MM.1S (cell line): ENCODE measurements at regions not wholly inside any gene's neighbourhood (a gene's known extent, or its start where the extent isn't known, plus 50 kb on each side); places are given as distances from the start of the nearest gene placed in this dataset.
"Not testable (repeated sequence)": the region's sequence is repeated elsewhere in the genome, so short reads cannot be mapped to it uniquely, and the experiment has no call there.

Source experiments
- DNase-seq: peaks from one replicate; pipeline ENCODE4 v3.0.0-alpha.2; 2015
- H2AFZ ChIP-seq: fragments of 300-600 bp; sonication (generic); 2 replicates; pipeline ENCODE4 v1.6.0; 2016; ENCODE audit warnings: antibody characterized with exemption, low read length
- H3F3A ChIP-seq: fragments of 300-600 bp; sonication (generic); 2 replicates; pipeline ENCODE4 v1.6.1; 2016; ENCODE audit warnings: mild to moderate bottlenecking, antibody characterized with exemption, low read length, moderate library complexity, mixed read lengths; ENCODE audit not compliant: insufficient read depth
- H3K27ac ChIP-seq: fragments of 300-600 bp; sonication (generic); 2 replicates; pipeline ENCODE4 v1.5.1; 2016; ENCODE audit warnings: mild to moderate bottlenecking, low read length
- H3K27me3 ChIP-seq: fragments of 300-600 bp; sonication (generic); replicated peaks from 2 replicates; pipeline ENCODE4 v1.6.0; 2016; ENCODE audit warnings: low read length; ENCODE audit not compliant: insufficient read depth
- H3K36me3 ChIP-seq: fragments of 300-600 bp; sonication (generic); replicated peaks from 2 replicates; pipeline ENCODE4 v1.6.1; 2016; ENCODE audit warnings: mild to moderate bottlenecking, low read length, mixed read lengths; ENCODE audit not compliant: insufficient read depth
- H3K4me1 ChIP-seq: fragments of 300-600 bp; sonication (generic); 2 replicates; pipeline ENCODE4 v1.6.1; 2016; ENCODE audit warnings: low read length, mixed read lengths
- H3K4me2 ChIP-seq: fragments of 300-600 bp; sonication (generic); 2 replicates; pipeline ENCODE4 v1.6.0; 2016; ENCODE audit warnings: low read depth, low read length
- H3K4me3 ChIP-seq: fragments of 300-600 bp; sonication (generic); 2 replicates; pipeline ENCODE4 v1.5.1; 2016; ENCODE audit warnings: low read length, mixed read lengths
- H3K79me2 ChIP-seq: fragments of 300-600 bp; sonication (generic); 2 replicates; pipeline ENCODE4 v1.6.1; 2016; ENCODE audit warnings: mixed run types, low read length, mixed read lengths
- H3K9ac ChIP-seq: fragments of 300-600 bp; sonication (generic); 2 replicates; pipeline ENCODE4 v1.6.1; 2016; ENCODE audit warnings: low read length, mixed read lengths
- H3K9me2 ChIP-seq: fragments of 300-600 bp; sonication (generic); replicated peaks from 2 replicates; pipeline ENCODE4 v1.6.1; 2016; ENCODE audit warnings: mild to moderate bottlenecking, low read length, mixed read lengths; ENCODE audit not compliant: insufficient read depth
- H3K9me3 ChIP-seq: fragments of 300-600 bp; sonication (generic); replicated peaks from 2 replicates; pipeline ENCODE4 v1.6.1; 2016; ENCODE audit warnings: mild to moderate bottlenecking, low read length, mixed read lengths; ENCODE audit not compliant: insufficient read depth
- H4K20me1 ChIP-seq: fragments of 300-600 bp; sonication (generic); 2 replicates; pipeline ENCODE4 v1.6.1; 2016; ENCODE audit warnings: mild to moderate bottlenecking, low read length, moderate library complexity, mixed read lengths; ENCODE audit not compliant: insufficient read depth
- CTCF ChIP-seq: fragments of 300-600 bp; sonication (generic); IDR thresholded peaks from 2 replicates; pipeline ENCODE4 v1.5.1; 2016; ENCODE audit warnings: antibody characterized with exemption, low read length, mixed read lengths
- EZH2 ChIP-seq: fragments of 300-600 bp; sonication (generic); optimal IDR thresholded peaks from 2 replicates; pipeline ENCODE3; 2017; ENCODE audit warnings: low read depth, mild to moderate bottlenecking, antibody characterized with exemption, low read length, mixed read lengths
- EZH2phosphoT487 ChIP-seq: fragments of 300-600 bp; sonication (generic); IDR thresholded peaks from 2 replicates; pipeline ENCODE4 v1.6.1; 2018; ENCODE audit warnings: antibody characterized with exemption, low read length

GRCh38 chr11:67780056-67780455 lies 105.6 kb upstream of the ALDH3B2 start:
- Histone ChIP-seq H3K9ac (no peak overlapping the region), H3K4me3 (no peak overlapping the region), H3F3A (no peaks in the 10 kb centered on the region), H3K27ac (no peak overlapping the region), H3K9me3 (no peaks in the 10 kb centered on the region), H3K9me2 (no peaks in the 10 kb centered on the region), H2AFZ (no peak overlapping the region), H3K79me2 (no peaks in the 10 kb centered on the region), H3K36me3 (no peaks in the 10 kb centered on the region), H3K27me3 (no peaks in the 10 kb centered on the region), H4K20me1 (no peaks in the 10 kb centered on the region), H3K4me1 (no peaks in the 10 kb centered on the region), H3K4me2 (no peak overlapping the region)
- TF ChIP-seq EZH2 (no peak), EZH2phosphoT487 (no peak), CTCF (no peak)
- DNase-seq: no peak

DNA sequence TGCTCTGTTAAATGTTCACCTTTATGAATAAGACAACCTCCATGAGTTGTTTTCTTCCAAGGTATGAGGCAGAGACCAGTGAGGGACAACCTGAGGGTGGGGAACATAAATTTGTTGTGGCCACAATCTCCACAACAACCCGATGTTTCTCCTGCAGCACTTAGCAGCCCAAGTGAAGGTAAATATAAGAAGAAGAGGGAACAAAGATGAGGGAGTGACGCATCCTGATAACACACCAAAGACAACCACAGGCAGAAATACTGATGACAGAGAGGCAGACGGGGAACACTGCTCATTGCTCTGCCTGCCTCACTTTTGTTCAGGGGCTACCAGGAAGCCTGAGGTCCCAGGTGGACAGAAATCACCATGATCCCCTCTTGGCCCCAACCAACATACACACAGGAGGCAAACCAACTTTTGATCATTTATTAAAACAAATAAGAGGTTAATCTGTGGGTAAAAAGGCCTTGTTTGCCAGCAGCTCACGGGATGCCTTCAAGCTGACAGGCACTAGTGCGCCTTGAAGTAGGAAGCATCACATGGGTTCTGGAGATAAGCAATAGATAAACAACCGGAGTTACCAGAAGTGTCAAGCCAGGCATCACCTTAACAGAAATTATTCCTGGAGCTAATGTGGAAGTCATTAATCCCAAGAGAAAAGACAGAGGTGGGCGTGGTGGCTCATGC lies 104.9 kb upstream of the ALDH3B2 start:
- not testable (repeated sequence) for H2AFZ ChIP-seq, H3K4me2 ChIP-seq, H3K79me2 ChIP-seq, H3K4me1 ChIP-seq, H3K9me3 ChIP-seq, H3K9me2 ChIP-seq, H3K4me3 ChIP-seq, H3K27ac ChIP-seq, H3K27me3 ChIP-seq, DNase-seq, H3K36me3 ChIP-seq, H3K9ac ChIP-seq, H3F3A ChIP-seq, H4K20me1 ChIP-seq

GRCh38 chr11:67776852-67777520 lies 102.6 kb upstream of the ALDH3B2 start:
- no peaks in the 10 kb centered on the region for H3K4me1 ChIP-seq
- DNase-seq: no peak
- no peaks in the 10 kb centered on the region for H3K9me2 ChIP-seq
- no peak overlapping the region for H3K4me3 ChIP-seq
- no peaks in the 10 kb centered on the region for H3K27me3 ChIP-seq
- no peaks in the 10 kb centered on the region for H4K20me1 ChIP-seq
- no peak overlapping the region for H3K4me2 ChIP-seq
- no peaks in the 10 kb centered on the region for H3K9me3 ChIP-seq
- H3F3A ChIP-seq: no peaks in the 10 kb centered on the region
- TF ChIP-seq EZH2phosphoT487 (no peak), EZH2 (no peak), CTCF (no peak)
- H3K79me2 ChIP-seq: no peaks in the 10 kb centered on the region
- no peak overlapping the region for H2AFZ ChIP-seq
- H3K36me3 ChIP-seq: no peaks in the 10 kb centered on the region
- no peak overlapping the region for H3K9ac ChIP-seq
- H3K27ac ChIP-seq: no peak overlapping the region

- H3K9me2 ChIP-seq, H3F3A ChIP-seq, H3K9me3 ChIP-seq, H2AFZ ChIP-seq, H3K36me3 ChIP-seq, H3K27ac ChIP-seq, H3K4me2 ChIP-seq, DNase-seq, H3K4me1 ChIP-seq, H4K20me1 ChIP-seq, H3K4me3 ChIP-seq, H3K9ac ChIP-seq, H3K79me2 ChIP-seq, H3K27me3 ChIP-seq: not testable (repeated sequence)
Observed at GRCh38 chr11:67774175-67774574, 99.8 kb upstream of the ALDH3B2 start.

GRCh38 chr11:67768001-67768730 lies 93.7 kb upstream of the ALDH3B2 start:
- H3K9ac ChIP-seq, H3K4me3 ChIP-seq, H3K36me3 ChIP-seq, H3F3A ChIP-seq, H3K4me1 ChIP-seq, H3K27me3 ChIP-seq, H3K4me2 ChIP-seq, H2AFZ ChIP-seq, H4K20me1 ChIP-seq, H3K27ac ChIP-seq, DNase-seq, H3K9me3 ChIP-seq, H3K9me2 ChIP-seq, H3K79me2 ChIP-seq: not testable (repeated sequence)

GRCh38 chr11:67761211-67761610 lies 86.8 kb upstream of the ALDH3B2 start:
- H3K27me3 ChIP-seq, H3K4me3 ChIP-seq, DNase-seq, H3K36me3 ChIP-seq, H3K27ac ChIP-seq, H3K4me2 ChIP-seq, H3K9me2 ChIP-seq, H3K79me2 ChIP-seq, H3K9me3 ChIP-seq, H4K20me1 ChIP-seq, H3K4me1 ChIP-seq, H2AFZ ChIP-seq, H3F3A ChIP-seq, H3K9ac ChIP-seq: not testable (repeated sequence)
